GM21367 (cell line): ENCODE measurements at regions not wholly inside any gene's neighbourhood (a gene's known extent, or its start where the extent isn't known, plus 50 kb on each side); places are given as distances from the start of the nearest gene placed in this dataset.

Experiments
- ATAC-seq: cut with Tn5 transposase; IDR thresholded peaks from one replicate; pipeline ENCODE4 v1.9.1; 2021; ENCODE audit not compliant: unreplicated experiment

DNA sequence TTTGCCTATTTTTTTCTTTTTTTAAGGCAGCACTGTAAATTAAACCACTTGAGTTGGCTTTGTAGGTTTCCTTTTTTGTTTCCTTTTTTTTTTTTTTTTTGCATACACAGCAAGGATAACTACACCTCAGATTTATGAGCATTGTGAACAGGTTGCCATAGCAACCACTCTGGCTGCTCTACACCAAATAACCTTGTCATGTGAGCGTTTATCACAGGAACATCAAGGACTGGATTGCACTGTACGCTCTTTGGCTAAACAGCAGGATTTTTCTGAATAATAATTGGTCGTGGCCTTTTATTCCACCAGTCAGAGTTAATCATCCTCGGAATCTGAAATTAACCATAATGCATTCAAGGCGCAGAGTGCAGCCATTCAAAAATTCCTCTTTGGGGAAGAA is 199.1 kb upstream of the SLC14A2 start:
- ATAC-seq, result no peak

DNA sequence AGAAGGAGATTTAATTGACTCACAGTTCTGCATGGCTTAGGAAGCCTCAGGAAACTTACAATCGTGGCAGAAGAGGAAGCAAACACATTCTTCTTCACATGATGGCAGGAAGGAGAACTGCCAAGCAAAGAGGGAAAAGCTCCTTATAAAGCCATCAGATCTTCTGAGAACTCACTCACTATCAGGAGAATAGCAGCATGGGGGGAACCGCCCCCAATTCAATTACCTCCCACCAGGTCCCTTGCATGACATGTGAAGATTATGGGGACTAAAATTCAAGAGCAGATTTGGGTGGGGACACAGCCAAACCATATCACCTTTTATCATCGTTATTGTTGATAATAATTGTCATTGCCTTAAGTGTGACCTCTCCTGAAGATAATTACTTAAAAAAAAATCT is 197.9 kb upstream of the SLC14A2 start:
- no peak for ATAC-seq

DNA sequence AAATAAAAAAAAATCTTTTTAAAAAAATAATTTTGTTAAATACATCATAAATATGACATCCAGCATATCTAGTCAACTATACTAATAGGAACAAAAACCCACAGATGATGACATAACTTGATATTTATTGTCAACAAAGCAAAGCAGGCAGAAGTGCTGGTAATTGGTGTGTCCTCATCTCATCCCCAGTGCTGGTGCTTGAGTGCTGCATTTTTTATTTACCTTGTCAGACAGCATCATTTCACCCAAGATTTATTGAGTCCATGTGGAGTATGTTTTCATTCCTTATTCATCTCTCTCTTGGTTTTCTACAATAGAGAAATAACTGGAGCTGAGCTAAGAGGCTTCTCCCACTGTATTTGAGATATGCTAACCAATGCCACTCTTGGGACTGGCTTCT is 191.6 kb upstream of the SLC14A2 start:
- ATAC-seq, result no peak

DNA sequence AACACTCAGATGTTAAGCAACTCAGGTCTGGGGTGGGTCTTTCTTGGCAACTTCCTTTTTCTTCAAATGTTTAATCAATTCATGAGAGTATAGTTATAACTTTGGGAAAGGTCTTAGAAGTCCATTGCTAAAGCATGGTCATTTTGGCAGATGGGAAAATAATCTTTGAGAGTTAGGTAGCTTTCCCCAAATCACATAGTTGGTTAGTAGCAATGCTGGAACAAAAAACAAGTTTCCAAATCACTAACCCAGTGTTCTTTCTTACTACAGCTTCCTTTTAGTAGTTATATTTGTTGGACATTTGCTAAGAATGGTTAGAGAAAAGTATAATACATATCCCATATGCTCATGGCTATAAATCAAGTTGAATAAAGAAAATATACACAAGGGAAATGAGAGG is 185.2 kb upstream of the SLC14A2 start:
- no peak for ATAC-seq

DNA sequence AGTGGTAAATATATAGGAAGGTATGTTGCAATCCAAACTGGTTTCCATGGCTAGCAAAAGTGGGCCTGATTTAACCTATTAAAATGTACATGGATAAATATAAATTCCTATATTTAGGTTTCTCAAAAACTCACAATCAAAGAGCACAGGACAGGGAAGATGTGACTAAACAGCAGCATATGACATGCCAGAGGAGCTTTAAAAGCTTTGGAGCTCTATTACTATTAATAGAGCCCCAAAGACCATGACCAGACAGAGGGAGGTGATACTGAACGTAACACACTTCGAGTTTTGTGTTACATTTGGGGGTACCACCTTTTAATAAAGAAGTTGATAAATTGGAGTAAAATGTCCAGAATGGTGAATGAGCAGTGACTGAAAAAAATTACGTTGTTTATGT is 179.5 kb upstream of the SLC14A2 start:
- ATAC-seq, result no peak

DNA sequence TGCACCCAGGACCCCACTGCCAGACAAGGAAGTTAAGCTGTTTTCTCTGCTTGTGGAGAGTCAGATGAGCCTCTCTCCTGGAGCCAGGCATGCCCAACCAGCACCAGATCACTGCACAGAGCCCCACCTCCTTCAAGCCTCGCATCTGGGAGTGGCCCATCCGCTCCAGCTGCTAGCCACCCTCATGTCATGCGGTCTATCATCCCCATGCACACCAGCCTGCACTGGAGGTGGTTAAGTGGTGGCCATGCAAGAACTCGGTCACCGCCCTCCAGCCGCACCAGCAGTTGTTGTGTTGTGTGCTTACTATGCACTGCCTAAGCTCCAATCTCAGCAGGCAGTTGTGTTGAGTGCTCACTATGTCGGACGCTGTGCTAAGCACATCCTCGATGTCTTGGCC is 177.9 kb upstream of the SLC14A2 start:
- ATAC-seq, result no peak

DNA sequence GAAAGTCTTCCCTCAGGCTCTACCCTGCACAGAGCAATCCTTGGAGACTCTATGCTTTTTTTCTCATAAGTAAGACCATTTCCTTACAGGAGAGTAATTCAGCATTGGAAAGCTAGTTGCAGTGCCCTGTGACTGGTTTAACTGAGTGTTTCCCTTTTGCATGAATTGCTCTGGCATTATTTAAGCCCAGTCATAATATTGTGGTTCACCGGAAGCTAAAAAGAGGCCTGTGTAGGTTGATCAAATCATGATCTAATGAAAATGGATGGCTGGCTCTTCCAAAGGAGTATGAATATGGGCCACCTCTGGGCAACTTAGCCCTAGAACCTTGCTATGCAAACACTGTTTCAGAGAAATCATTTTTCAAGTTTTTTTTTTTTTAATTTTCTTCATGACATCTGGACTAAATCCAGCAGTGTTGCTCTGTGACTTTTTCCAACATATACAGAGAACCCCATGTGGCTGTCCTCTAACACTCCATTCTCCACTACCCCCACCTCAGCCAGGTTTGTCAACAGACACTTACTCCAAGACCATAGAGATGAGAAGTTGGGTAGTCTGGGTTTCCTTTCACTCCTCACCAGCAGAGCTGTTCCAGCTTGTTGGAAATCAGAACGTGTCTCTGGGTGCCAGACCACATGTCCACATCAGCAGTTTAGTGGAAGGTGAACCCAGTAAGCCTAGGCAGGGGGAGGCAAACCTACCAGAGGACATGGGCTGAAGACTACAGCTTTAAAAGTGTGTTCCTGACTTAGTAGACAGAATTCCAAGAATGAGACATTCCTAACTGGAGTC is 175.2 kb upstream of the SLC14A2 start:
- no peak for ATAC-seq

DNA sequence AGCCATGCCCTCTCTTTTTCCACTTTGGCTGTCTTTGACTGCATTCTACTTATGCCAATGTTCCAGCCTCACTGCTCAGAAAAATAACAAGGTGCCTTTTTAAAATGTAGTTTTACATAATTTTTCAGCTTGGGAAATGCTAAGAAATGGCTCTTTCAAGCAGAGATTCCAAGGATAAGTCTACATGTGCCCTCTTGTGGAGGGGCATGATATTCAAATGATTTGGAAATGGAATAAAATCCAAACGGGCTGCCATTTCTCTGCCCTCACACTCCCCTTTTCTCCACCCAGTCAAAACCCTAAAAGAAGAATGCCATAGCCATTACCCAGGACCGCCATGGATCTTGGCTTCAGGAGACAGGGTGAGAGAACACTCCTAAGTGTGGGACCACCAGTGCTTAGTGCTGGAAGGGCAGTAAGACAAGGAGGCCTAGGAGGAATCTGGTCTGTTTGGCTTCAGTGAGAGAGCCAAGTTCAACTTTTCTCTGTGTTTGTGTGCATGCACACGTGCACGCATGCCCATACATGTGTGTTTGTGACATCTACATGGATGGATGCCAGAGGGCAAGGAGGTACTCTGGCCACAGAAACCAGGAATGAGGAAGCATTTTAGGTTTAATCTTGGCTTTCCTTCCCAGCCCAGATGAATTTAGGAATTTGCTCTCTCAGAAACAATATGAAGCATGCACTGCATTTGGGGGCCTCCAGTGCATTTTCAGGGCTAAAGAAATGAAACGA is 174.0 kb upstream of the SLC14A2 start:
- ATAC-seq, result no peak

DNA sequence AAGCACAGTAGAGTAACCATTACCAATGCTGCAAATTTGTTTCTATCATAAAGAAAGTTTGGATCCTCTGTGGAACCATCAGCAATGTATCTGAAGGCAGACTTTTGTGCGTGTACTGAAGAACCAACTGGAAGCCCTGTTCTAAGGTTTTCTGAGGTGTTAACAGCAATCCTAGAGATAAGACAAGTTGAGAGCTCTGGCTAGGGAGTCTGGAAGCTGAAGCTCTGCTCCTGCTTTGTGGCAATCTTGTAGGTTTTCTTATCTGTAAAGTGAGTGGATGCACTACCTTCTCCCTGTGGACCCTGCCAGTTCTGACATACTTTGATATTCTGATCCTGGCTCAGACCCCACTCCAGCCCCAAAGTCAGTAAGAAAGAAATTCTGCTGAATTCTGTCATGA is 171.2 kb upstream of the SLC14A2 start:
- no peak for ATAC-seq

DNA sequence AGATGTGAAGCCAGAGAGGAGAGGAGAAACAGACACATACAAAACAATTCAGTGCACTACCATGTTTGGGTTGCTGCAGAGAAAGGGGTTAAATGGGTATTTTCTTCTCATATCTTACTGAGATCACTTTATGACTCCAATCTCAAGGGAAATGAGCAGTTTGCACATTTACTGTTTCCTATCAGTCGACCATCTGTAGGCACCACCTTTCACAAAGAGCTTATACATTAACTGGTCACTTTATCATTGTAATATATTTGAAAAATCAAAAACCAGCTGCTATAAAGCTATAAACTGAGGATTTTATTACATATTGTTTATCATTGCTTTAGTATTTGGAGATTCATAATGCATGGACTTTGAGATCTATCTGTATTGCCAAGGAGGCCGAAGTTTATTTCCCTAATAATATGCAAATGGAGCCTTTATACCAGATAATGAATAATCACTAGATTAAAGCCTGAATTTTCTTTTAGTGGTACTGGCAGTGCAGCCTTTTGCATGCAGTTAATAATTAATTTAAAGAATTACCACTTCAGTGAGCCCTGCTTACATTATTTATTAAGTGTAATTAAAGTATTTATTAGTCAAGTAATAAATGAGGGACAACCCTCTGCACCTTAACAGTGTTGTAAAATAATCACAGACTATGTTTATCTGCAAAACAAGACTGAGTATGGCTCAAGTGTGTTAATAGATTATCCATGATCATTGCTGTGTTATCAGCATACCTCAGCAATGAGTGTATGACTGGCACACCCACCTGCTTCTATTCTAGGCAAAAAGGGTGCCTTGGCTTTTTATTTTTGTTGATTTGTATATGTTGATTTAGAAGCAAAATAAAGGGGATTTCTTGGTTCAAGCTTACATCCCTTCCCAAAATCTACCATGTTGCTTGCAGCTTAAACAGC is 167.7 kb upstream of the SLC14A2 start:
- ATAC-seq, result no peak

DNA sequence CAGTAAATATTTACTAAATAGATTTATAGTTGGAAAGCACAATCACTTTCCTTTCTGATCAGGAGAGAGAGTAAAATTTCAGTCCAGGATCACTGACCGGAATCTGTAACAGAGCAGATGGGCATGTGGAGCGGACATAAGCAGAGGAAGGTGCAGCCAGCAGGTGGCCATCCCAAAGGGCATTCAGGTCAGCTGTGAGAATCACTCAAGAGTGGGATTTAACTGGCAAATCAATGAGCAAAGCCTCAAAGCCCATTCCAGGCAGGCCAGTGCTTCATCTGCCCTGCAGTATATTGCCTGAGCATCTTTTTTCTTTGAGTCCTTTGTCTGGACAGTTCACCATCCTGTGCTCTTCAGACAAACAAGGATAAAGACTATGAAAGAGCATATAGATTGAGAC is 166.4 kb upstream of the SLC14A2 start:
- ATAC-seq, result no peak

DNA sequence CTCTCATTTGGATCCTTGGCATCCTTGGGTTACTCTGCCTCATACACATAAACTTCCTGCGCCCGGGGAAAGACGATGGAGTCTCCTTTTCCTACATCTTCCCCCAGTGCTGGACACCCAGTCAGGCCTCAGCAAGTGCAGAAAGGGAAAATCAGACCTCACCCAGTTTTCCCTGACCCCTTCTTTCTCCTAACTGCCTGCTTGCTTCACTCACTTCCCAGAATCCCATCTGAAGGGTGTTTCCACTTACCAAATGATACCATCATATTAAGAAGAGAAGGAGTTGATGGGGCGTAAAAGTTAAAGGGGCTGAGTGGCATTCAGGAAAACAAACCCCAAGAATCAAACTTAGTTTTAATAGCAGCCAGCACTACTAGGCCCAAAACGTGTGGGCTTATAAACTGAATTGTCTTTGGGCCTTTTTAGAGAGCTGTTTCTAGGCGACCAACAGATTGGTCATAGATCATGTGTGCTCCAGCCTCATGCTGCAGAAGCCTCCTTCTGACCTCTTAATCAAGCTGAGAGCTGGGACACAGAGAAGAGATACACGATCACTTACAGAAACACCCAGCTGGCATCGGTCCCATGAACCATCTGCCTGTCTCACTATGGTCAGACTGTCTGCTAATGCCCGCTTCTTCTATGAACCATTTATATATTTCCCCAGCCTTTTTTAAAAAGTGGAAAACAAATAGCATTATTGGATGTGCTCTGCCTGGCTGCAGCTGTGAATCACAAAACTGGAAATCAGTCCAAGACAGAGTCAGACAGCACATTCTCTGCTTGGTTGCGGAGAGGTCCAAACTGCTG is 165.7 kb upstream of the SLC14A2 start:
- ATAC-seq, result no peak

DNA sequence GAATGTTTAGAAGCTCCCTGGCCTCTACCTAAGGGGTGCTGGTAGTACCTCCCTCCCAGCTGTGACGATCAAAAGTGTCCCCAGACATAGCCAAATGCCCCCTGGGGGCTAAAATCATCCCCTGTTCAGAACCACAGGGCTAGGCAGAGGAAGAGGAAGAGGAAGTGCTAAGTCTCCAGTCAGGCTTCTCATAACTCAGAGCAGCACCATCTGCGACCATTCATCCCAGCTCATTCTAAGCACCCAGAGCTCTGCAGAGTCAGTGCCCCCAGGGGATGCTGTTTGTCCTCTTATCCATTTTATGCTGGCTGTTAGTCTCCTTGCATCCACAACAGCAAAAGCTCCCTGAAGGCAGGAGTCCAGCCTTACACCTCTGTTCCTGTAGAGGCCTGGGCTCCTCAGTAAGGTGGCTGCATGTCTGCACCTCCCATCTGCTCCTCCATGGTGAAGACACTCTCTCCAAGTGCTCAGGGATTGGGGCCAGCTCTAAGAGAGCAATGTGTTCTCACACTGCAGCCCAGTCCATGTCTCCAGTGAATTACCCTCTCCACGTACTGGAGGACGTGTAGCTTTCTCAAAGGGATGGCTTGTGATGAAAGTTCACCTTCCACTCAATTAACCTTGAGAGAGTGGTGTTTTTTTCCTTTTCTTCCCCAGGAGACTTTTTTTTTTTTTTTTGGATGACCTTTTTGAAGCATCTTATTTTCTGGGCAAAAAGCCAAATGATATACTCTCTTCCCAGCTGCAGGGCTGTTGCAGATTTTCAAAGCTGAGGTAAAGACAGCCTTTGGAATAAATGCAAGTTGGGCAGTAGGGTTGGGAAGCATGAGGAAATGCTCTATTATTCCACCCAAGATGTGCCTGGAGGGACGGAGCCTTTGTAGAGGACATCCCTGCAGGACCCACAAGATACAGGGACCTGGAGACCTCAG is 158.9 kb upstream of the SLC14A2 start:
- ATAC-seq, result peak; percentile 85

DNA sequence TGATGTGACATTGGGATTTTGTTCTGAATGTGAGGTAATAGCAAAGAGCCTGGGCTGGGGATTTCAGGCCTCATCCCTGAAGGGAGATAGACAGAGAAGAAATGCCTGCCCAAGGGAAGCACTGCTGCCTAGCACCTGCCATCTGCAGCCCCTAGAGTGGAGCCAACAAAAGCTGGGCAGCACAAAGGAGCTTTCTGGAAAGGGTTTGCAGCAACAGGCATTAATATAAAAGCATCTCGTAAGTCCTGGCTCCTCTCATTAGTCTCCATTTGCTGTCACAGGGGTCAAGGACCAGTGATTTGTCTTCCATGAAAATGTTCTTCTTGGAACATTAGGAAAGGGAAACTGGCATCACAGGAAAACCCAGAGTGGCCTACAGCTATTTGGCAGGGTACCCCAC is 157.2 kb upstream of the SLC14A2 start:
- ATAC-seq, result no peak

DNA sequence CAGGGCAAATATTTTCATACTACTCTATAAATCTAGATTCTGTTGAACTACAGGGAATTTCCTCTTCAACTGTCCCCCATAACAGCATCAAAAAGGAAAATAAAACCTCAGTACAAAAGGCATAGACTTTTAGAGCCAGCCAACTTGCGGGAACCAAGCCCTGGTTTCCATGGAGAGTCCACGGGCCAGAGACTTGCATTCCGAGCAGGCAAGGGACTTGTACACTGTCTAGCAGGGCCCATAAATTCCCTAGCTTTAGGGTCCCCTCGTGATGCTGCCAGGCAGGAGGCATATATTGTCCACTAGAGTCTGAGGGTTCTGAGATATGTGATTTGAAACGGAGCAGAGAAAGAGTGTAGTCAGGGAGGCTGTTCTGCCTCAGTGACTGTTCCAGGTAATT is 153.1 kb upstream of the SLC14A2 start:
- ATAC-seq, result no peak

DNA sequence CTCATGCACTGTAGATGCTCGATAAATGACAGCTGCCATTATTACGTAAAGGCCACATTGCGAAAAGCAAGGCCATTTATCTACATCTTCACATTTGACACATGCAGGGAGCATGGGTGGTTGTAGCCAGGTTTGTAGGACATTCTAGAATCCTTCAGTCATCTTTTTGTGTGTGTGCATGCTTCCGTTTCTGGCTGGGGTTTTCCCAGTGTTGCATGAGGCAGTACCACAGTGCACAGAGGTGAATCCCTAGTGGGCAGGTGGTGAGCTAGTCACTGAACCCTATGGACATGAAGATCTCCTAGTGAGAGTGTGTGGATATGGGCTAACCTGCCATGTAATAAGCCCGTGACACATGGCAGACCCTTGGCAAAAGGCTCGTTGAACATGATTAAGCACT is 151.8 kb upstream of the SLC14A2 start:
- no peak for ATAC-seq

DNA sequence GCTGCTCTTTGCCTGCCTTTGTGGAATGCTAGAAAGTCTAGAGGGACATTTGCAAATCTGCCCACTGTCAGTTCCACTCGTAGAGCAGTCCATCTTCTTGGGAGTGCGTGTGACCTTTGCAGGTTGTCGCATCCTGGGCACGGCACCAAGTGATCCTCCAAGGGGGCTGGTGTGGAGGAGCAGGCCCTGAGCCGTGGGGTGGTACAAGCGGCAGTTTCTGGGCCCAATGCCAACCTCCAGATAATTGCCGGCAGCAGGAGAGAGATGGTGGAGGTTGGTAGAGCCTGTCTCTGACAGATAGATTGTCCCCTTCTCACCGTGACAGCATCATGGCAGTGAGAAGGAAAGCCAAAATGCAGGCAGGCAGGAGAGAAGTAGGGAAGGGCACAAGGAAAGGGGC is 150.7 kb upstream of the SLC14A2 start:
- ATAC-seq, result no peak

DNA sequence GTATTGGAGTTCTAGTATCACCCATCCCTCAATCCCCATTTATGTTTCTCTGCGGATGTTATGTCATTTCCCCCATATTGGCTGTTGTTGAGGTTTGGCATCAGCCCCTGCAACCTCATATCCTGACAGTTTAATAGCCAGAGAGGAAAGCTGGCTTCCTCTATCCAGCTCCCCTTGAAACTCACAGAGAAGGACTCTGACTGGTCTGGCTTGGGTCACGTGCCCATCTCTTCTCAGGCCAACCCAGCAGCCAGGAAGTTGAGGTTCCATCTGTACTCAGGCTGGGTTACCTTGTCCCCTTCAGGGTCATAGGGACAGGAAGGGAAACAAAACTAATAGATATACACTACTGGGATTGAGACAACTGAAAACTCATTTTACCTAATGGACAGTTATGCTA is 148.0 kb upstream of the SLC14A2 start:
- no peak for ATAC-seq

DNA sequence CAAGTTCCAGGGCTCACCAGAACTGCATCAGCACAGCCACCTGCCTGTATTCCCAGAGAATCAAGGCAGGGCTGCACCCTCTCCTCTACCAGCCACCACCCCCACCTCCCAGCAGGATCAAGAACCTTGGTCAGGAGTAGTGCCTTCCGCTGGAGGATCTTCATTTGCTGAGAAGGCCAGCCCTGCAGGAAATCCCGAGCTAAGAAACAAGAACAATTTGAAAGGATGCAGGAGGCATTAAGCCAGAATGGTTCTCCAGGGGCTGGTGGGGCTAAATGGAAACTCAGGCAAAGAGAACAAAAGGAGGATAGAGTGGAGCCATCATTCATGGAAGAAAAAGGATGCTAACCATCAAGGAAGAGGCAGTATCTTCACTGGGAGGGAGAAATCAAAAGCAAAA is 147.3 kb upstream of the SLC14A2 start:
- no peak for ATAC-seq

DNA sequence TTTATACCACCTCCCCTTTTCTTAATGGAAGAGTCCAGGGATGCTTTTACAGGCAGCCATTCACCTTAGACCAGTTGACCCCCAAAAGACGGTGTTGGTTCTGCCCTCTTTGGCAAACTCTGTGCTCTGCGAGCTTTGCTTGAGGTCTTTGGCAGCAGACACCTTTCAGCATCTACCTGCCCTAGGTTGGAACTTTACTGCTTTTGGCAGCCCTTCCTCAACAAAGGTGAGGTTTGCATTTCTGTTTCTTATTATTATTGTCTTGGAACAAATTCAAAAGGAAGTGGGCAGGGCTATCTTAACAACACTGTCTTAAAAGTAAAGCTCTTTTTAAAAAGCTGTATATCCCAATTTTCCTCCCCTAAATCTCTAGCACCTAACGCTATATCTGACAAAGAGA is 136.4 kb upstream of the SLC14A2 start:
- no peak for ATAC-seq
